ENCODE measurements at regions not wholly inside any gene's neighbourhood (a gene's known extent, or its start where the extent isn't known, plus 50 kb on each side); places are given as distances from the start of the nearest gene placed in this dataset.
A peak's percentile ranks its signal among the peaks of the same experiment; 100 is the strongest.

- no CpG with 5 or more reads among the region's 3 CpGs for WGBS (ENCODE audit: extremely low coverage, insufficient read length, low lambda C conversion rate)
- H3K4me1 Mint-ChIP-seq = peaks cover 22 to 28% of the 10 kb centered on the region in 2 experiments
These were observed 278.3 kb downstream of the MYCN start for GRCh38 chr2:16218625-16219024.

More at GRCh38 chr2:16218625-16219024, 278.3 kb downstream of the MYCN start:
- H2AFZ ChIP-seq (ENCODE audit: low read length) = no peak overlapping the region
- H2BK20ac ChIP-seq (ENCODE audit: low read depth, low read length, poor library complexity, severe bottlenecking) = no peak overlapping the region
- H3K27ac Mint-ChIP-seq = no peak overlapping the region; a peak in 2 of 7 replicates
- no peak overlapping the region for H3K4ac ChIP-seq (ENCODE audit: low read depth, low read length)
- no peaks in the 10 kb centered on the region for H3K23me2 ChIP-seq (ENCODE audit: insufficient read length, low read depth, low read length, poor library complexity, severe bottlenecking)
- no peak overlapping the region for H3K27ac ChIP-seq (ENCODE audit: insufficient read length, low read depth, low read length)
- peaks cover 6% of the 10 kb centered on the region; the same call in 1 of the 2 replicates for H3K4me1 ChIP-seq (ENCODE audit: insufficient read depth, low read length)
- H3K27me3 ChIP-seq (ENCODE audit: insufficient read depth, low read length) = no peaks in the 10 kb centered on the region
- H4K91ac ChIP-seq (ENCODE audit: insufficient read length, low read depth, low read length) = no peak overlapping the region
- peak; percentile 75 for DNase-seq
- H3K79me2 ChIP-seq (ENCODE audit: insufficient read depth, low read length) = no peaks in the 10 kb centered on the region
- peaks cover 0 to 7% (median 5%) of the 10 kb centered on the region in 3 experiments; a peak in 3 of 7 replicates for H3K36me3 Mint-ChIP-seq (ENCODE audit: insufficient read depth in 1 of 3, low read depth in 3 of 3)
- H2AK5ac ChIP-seq (ENCODE audit: insufficient read length, low read length) = no peak overlapping the region
- H3K4me3 Mint-ChIP-seq = no peak overlapping the region
- H3K14ac ChIP-seq (ENCODE audit: insufficient read depth, low read length) = no peak overlapping the region
- H3K18ac ChIP-seq (ENCODE audit: insufficient read length, low read depth, low read length) = no peak overlapping the region
- no peaks in the 10 kb centered on the region for H3K9me3 ChIP-seq (ENCODE audit: control insufficient read depth, low read depth, low read length)
- no peak overlapping the region for H2BK5ac ChIP-seq (ENCODE audit: insufficient read length, low read length)
- no peak overlapping the region for H2BK15ac ChIP-seq (ENCODE audit: low read depth, low read length)
- H3K4me2 ChIP-seq (ENCODE audit: insufficient read depth, insufficient read length, low read length) = no peak overlapping the region
- H3K9me3 Mint-ChIP-seq = peaks cover 6 to 8% of the 10 kb centered on the region in 2 experiments; a peak in 2 of 5 replicates
- peaks cover 5% of the 10 kb centered on the region for H3K27me3 Mint-ChIP-seq (ENCODE audit: low read depth)
- no peak overlapping the region for H3K23ac ChIP-seq (ENCODE audit: insufficient read length, low read depth, low read length)
- no peak overlapping the region for H4K5ac ChIP-seq (ENCODE audit: insufficient read length, low read depth, low read length)
- H4K8ac ChIP-seq (replicated peaks; ENCODE audit: insufficient read length, low read depth, low read length) = no peak overlapping the region
- no peak overlapping the region for H3K9ac ChIP-seq (ENCODE audit: extremely low read depth, insufficient read length, low read length)
- no peak overlapping the region for H2BK120ac ChIP-seq (ENCODE audit: low read depth, low read length, poor library complexity, severe bottlenecking)
- TF ChIP-seq, protein P1, sequence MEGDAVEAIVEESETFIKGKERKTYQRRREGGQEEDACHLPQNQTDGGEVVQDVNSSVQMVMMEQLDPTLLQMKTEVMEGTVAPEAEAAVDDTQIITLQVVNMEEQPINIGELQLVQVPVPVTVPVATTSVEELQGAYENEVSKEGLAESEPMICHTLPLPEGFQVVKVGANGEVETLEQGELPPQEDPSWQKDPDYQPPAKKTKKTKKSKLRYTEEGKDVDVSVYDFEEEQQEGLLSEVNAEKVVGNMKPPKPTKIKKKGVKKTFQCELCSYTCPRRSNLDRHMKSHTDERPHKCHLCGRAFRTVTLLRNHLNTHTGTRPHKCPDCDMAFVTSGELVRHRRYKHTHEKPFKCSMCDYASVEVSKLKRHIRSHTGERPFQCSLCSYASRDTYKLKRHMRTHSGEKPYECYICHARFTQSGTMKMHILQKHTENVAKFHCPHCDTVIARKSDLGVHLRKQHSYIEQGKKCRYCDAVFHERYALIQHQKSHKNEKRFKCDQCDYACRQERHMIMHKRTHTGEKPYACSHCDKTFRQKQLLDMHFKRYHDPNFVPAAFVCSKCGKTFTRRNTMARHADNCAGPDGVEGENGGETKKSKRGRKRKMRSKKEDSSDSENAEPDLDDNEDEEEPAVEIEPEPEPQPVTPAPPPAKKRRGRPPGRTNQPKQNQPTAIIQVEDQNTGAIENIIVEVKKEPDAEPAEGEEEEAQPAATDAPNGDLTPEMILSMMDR (conservative IDR thresholded peaks at IDR 0.05) = peak; percentile 77
- H3K56ac ChIP-seq (ENCODE audit: insufficient read length, low read depth, low read length) = no peak overlapping the region
- no peak overlapping the region for H3T11ph ChIP-seq (ENCODE audit: low read length)
- no peaks in the 10 kb centered on the region for H3K79me1 ChIP-seq (ENCODE audit: insufficient read depth, low read depth, low read length, poor library complexity, severe bottlenecking)
- no peak overlapping the region for H2BK12ac ChIP-seq (ENCODE audit: insufficient read length, low read depth, low read length)
- no peaks in the 10 kb centered on the region for H4K20me1 ChIP-seq (ENCODE audit: control insufficient read depth, insufficient read depth, insufficient read length)

Measured in H9 (cell line).